ENCODE measurements at regions not wholly inside any gene's neighbourhood (a gene's known extent, or its start where the extent isn't known, plus 50 kb on each side); places are given as distances from the start of the nearest gene placed in this dataset.

GRCh38 chr3:101940521-101941317 is 91.4 kb downstream of the NFKBIZ start:
- Mint-ChIP-seq H3K36me3 (ENCODE audit: insufficient read depth, unreplicated experiment) (no peaks in the 10 kb centered on the region), H3K4me3 (ENCODE audit: unreplicated experiment) (no peak overlapping the region), H3K27me3 (ENCODE audit: insufficient read depth, unreplicated experiment) (no peaks in the 10 kb centered on the region), H3K9me3 (ENCODE audit: unreplicated experiment) (no peaks in the 10 kb centered on the region), H3K4me1 (ENCODE audit: insufficient read depth, unreplicated experiment) (peaks cover 5% of the 10 kb centered on the region), H3K27ac (ENCODE audit: low read depth, unreplicated experiment) (no peak overlapping the region)
- ChIA-PET CTCF (no interaction called here), POLR2A (no interaction called here)
- BruUV-seq (replicated peaks) = TSS peak; percentile 56
- peak; percentile 79 for DNase-seq (ENCODE audit: unreplicated experiment)
- no peak for TF ChIP-seq CTCF (IDR thresholded peaks at IDR 0.05; ENCODE audit: unreplicated experiment)
- intact Hi-C loops (cut with micrococcal nuclease) = no loop called here

- Mint-ChIP-seq H3K27ac (ENCODE audit: low read depth, unreplicated experiment) (no peak overlapping the region), H3K9me3 (ENCODE audit: unreplicated experiment) (no peaks in the 10 kb centered on the region), H3K36me3 (ENCODE audit: insufficient read depth, unreplicated experiment) (no peaks in the 10 kb centered on the region), H3K27me3 (ENCODE audit: insufficient read depth, unreplicated experiment) (no peaks in the 10 kb centered on the region), H3K4me3 (ENCODE audit: unreplicated experiment) (no peak overlapping the region), H3K4me1 (ENCODE audit: insufficient read depth, unreplicated experiment) (peaks cover 5% of the 10 kb centered on the region)
- BruUV-seq (replicated peaks) = no TSS peak
- ChIA-PET CTCF (interaction anchor here (0.8 kb wide), 1 partner anchor 9 kb away, joined by 3 read pairs; no protein-coding TSS in a partner anchor), POLR2A (no interaction called here)
- intact Hi-C loops (cut with micrococcal nuclease) = no loop called here
- no peak for TF ChIP-seq CTCF (IDR thresholded peaks at IDR 0.05; ENCODE audit: unreplicated experiment)
- DNase-seq (ENCODE audit: unreplicated experiment) = peak; percentile 50
These were observed 92.2 kb downstream of the NFKBIZ start for GRCh38 chr3:101941318-101942040.

GRCh38 chr3:101942356-101942755 is 93.0 kb downstream of the NFKBIZ start:
- POLR2A ChIA-PET = no interaction called here
- intact Hi-C loops (cut with micrococcal nuclease) = no loop called here
- DNase-seq (ENCODE audit: unreplicated experiment) = no peak
- Mint-ChIP-seq H3K4me1 (ENCODE audit: insufficient read depth, unreplicated experiment) (no peaks in the 10 kb centered on the region), H3K9me3 (ENCODE audit: unreplicated experiment) (no peaks in the 10 kb centered on the region), H3K27ac (ENCODE audit: low read depth, unreplicated experiment) (no peak overlapping the region), H3K4me3 (ENCODE audit: unreplicated experiment) (no peak overlapping the region), H3K27me3 (ENCODE audit: insufficient read depth, unreplicated experiment) (no peaks in the 10 kb centered on the region), H3K36me3 (ENCODE audit: insufficient read depth, unreplicated experiment) (no peaks in the 10 kb centered on the region)
- TF ChIP-seq CTCF (IDR thresholded peaks at IDR 0.05; ENCODE audit: unreplicated experiment) = no peak
- BruUV-seq (replicated peaks) = no TSS peak
- CTCF ChIA-PET = interaction anchor here (0.8 kb wide), 1 partner anchor 10 kb away, joined by 3 read pairs; no protein-coding TSS in a partner anchor

- Mint-ChIP-seq H3K4me3 (ENCODE audit: unreplicated experiment) (no peak overlapping the region), H3K36me3 (ENCODE audit: insufficient read depth, unreplicated experiment) (no peaks in the 10 kb centered on the region), H3K27me3 (ENCODE audit: insufficient read depth, unreplicated experiment) (no peaks in the 10 kb centered on the region), H3K27ac (ENCODE audit: low read depth, unreplicated experiment) (no peak overlapping the region), H3K4me1 (ENCODE audit: insufficient read depth, unreplicated experiment) (no peaks in the 10 kb centered on the region), H3K9me3 (ENCODE audit: unreplicated experiment) (no peaks in the 10 kb centered on the region)
- POLR2A ChIA-PET = interaction anchor here (0.6 kb wide), 1 partner anchor 280 kb away, joined by 4 read pairs; no protein-coding TSS in a partner anchor
- TF ChIP-seq CTCF (IDR thresholded peaks at IDR 0.05; ENCODE audit: unreplicated experiment) = no peak
- intact Hi-C loops (cut with micrococcal nuclease) = no loop called here
- BruUV-seq (replicated peaks) = no TSS peak
- no peak for DNase-seq (ENCODE audit: unreplicated experiment)
- CTCF ChIA-PET = no interaction called here
These were observed 93.7 kb downstream of the NFKBIZ start for GRCh38 chr3:101943029-101943428.
